Uterus (tissue), 3 donors: ENCODE measurements at regions not wholly inside any gene's neighbourhood (a gene's known extent, or its start where the extent isn't known, plus 50 kb on each side); places are given as distances from the start of the nearest gene placed in this dataset.

ENCODE experiments used
- DNase-seq, 2 donors: peaks; one replicate each; pipeline ENCODE4 v3.0.0-alpha.2; 2019 to 2020
- H3K27ac ChIP-seq, 2 donors: fragments of 200-600 bp; sonication (generic); 1 replicate in 1 of 2; 2 replicates in 1 of 2; pipeline ENCODE4 v1.5.1; 2016 to 2018
- H3K27me3 ChIP-seq, 2 donors: fragments of 200-600 bp; sonication (generic); one replicate each; pipeline ENCODE4 v1.5.1; 2018 to 2019; ENCODE audit warnings: control low read depth in 1 of 2
- H3K36me3 ChIP-seq, 2 donors: fragments of 200-600 bp; sonication (generic); one replicate each; pipeline ENCODE4 v1.5.1; 2019; ENCODE audit warnings: control low read depth in 1 of 2
- H3K4me1 ChIP-seq, 2 donors: fragments of 200-600 bp; sonication (generic); one replicate each; pipeline ENCODE4 v1.5.1; 2018 to 2019; ENCODE audit warnings: control low read depth in 1 of 2
- H3K4me3 ChIP-seq, 2 donors: fragments of 200-600 bp; sonication (generic); 1 replicate in 1 of 2; 2 replicates in 1 of 2; pipeline ENCODE4 v1.5.1; 2018 to 2019; ENCODE audit warnings: mild to moderate bottlenecking in 1 of 2
- H3K9me3 ChIP-seq, 2 donors: fragments of 200-600 bp; sonication (generic); one replicate each; pipeline ENCODE4 v1.5.1; 2019; ENCODE audit warnings: control low read depth in 1 of 2
- POLR2A ChIP-seq, 2 donors: fragments of 450-650 bp; IDR thresholded peaks; one replicate each; pipeline ENCODE4 v1.6.1; 2016; ENCODE audit warnings: antibody characterized with exemption in 2 of 2, mild to moderate bottlenecking in 1 of 2, moderate library complexity in 1 of 2
- intact Hi-C: fragments of 100-400 bp; cut with DNase I; formaldehyde crosslinking; loops from one replicate; pipeline ENCODE4 v1.15.1; 2023; ENCODE audit warnings: low total_unique reads
- TF ChIP-seq, protein P1 (sequence below), 4 experiments: fragments of 200-600 bp in 2 of 4; fragments of 450-650 bp in 2 of 4; sonication (generic) in 2 of 4; IDR thresholded peaks; one replicate each; pipeline ENCODE4 v1.5.1; 2016 to 2019; ENCODE audit warnings: antibody characterized with exemption in 4 of 4, mild to moderate bottlenecking in 2 of 4, moderate library complexity in 1 of 4
- donor health status: DM: yes; HTN: yes; CAD: no.

DNA sequence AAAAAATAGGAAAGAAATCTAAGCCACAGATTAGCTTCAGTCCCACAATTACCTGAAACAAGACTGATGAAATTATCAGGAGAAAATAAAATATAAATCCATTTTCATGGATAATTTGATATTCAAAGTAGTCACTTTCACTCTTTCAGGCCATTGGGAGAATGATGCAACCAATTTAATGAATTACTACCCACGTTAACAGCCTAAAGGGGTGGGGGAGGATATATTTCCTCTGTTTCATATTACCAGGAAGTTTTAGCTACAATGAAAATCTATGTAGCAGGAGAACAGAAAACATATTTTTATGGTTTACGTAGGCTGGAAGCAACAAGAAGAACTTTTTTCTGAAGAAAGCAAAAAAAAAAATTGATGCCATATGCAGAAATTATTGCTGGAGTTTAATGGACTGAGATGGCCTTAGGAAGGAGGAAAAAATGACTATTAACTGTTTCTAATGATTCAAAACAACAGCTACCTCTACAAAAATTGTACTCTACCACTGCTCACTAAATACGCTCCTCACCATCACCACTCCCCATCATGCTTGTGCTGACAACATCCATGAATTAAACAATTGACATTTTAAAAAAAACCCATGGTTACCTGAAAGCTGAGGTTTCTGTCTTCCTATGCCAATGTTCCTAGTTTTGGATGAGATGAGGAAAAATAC lies 100.9 kb downstream of the CXXC4 start:
- Histone ChIP-seq H3K27ac (no peak overlapping the region), H3K4me3 (no peak overlapping the region), H3K27me3 (no peaks in the 10 kb centered on the region), H3K9me3 (no peaks in the 10 kb centered on the region), H3K36me3 (no peaks in the 10 kb centered on the region), H3K4me1 (no peaks in the 10 kb centered on the region)
- no peak for DNase-seq
- TF ChIP-seq, protein P1, sequence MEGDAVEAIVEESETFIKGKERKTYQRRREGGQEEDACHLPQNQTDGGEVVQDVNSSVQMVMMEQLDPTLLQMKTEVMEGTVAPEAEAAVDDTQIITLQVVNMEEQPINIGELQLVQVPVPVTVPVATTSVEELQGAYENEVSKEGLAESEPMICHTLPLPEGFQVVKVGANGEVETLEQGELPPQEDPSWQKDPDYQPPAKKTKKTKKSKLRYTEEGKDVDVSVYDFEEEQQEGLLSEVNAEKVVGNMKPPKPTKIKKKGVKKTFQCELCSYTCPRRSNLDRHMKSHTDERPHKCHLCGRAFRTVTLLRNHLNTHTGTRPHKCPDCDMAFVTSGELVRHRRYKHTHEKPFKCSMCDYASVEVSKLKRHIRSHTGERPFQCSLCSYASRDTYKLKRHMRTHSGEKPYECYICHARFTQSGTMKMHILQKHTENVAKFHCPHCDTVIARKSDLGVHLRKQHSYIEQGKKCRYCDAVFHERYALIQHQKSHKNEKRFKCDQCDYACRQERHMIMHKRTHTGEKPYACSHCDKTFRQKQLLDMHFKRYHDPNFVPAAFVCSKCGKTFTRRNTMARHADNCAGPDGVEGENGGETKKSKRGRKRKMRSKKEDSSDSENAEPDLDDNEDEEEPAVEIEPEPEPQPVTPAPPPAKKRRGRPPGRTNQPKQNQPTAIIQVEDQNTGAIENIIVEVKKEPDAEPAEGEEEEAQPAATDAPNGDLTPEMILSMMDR (IDR thresholded peaks at IDR 0.05) = no peak
- no peak for TF ChIP-seq POLR2A (IDR thresholded peaks at IDR 0.05)
- intact Hi-C loops = no loop called here

DNA sequence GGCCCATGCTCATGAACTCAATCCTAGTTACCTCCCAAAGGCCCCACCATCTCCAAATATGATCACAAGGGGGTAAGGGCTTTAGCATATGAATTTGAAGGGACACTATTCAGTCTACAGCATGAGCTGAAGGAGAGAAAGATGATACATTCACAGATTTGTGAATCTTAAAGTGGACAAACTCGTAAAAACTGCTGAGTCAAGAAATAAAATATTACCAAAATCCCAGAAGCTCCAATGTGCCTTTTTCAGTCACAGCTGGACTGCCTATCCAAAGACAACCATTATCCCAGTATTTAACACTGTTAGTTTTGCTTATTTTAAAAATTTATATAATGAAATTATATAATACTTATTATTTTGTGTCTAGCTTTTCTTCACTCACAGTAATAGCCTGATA lies 109.0 kb downstream of the CXXC4 start:
- H3K9me3 ChIP-seq = no peaks in the 10 kb centered on the region

DNA sequence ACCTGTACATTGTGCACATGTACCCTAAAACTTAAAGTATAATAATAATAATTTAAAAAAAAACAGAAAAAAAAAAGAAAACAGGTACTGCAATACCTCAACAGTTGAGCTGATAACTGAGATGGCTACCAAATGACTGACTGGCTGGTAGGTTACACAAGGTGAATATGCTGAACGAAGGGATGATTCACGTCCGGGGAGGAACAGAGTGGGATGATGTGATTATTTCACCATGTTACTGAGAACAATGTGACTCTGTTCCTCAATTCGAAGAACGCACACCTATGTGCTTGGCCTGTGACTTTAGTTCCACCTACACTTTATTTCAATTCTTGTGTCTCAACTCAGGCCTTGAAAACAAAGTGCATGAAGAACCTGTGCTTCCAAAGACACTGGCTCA lies 111.7 kb downstream of the CXXC4 start:
- Histone ChIP-seq H3K27ac (no peak overlapping the region), H3K27me3 (no peaks in the 10 kb centered on the region), H3K4me3 (no peak overlapping the region), H3K36me3 (no peaks in the 10 kb centered on the region), H3K4me1 (no peaks in the 10 kb centered on the region), H3K9me3 (no peaks in the 10 kb centered on the region)
- no peak for DNase-seq
- TF ChIP-seq POLR2A (IDR thresholded peaks at IDR 0.05) = no peak
- TF ChIP-seq, protein P1 (IDR thresholded peaks at IDR 0.05) = no peak
- intact Hi-C loops = no loop called here

More for the DNA sequence above, 109.0 kb downstream of the CXXC4 start:
- Histone ChIP-seq H3K4me1 (no peaks in the 10 kb centered on the region), H3K27ac (no peak overlapping the region), H3K4me3 (no peak overlapping the region), H3K27me3 (no peaks in the 10 kb centered on the region), H3K36me3 (no peaks in the 10 kb centered on the region)
- intact Hi-C loops = no loop called here
- no peak for TF ChIP-seq POLR2A (IDR thresholded peaks at IDR 0.05)
- TF ChIP-seq, protein P1 (IDR thresholded peaks at IDR 0.05) = no peak
- no peak for DNase-seq

DNA sequence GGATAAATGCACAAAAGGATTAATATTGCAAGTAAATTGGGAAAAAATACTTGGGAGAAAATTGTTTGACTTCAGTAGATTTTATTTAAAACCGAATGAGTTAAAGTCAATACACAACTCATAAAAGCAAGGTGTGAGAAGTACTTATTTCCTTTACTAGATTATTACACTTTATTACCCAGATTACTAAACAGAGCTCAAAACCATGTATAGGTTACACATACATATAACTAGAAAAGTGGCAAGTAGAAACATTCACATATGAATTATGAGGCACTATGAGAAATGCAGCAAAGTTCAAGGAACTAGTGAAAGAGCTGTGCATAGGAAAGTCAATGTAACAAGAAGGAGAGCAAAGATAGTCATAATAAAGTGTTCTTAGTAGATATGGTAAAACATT lies 113.0 kb downstream of the CXXC4 start:
- no peak for TF ChIP-seq POLR2A (IDR thresholded peaks at IDR 0.05)
- TF ChIP-seq, protein P1 (IDR thresholded peaks at IDR 0.05) = no peak
- no peak overlapping the region for H3K27ac ChIP-seq
- no peak for DNase-seq
- H3K4me1 ChIP-seq = no peaks in the 10 kb centered on the region
- no peaks in the 10 kb centered on the region for H3K9me3 ChIP-seq
- intact Hi-C loops = no loop called here
- H3K27me3 ChIP-seq = no peaks in the 10 kb centered on the region
- H3K36me3 ChIP-seq = no peaks in the 10 kb centered on the region
- no peak overlapping the region for H3K4me3 ChIP-seq

DNA sequence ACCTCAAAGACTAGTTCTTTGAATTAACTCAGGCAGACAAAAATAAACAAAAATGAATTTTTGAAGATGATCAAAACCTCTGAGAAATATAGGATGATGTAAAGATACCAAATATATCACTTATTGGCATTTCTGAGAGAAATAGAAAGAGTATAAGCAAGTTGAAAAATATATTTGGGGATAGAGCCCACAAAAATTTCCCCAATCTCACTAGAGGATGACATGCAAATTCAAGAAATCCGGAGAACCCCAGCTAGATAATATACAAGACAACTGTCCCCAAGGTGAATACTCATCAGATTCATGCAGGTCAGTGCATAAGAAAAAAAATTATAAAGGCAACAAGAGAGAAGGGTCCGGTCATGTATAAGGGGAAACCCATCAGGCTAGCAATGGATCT lies 129.1 kb downstream of the CXXC4 start:
- no peak for DNase-seq
- Histone ChIP-seq H3K4me3 (no peak overlapping the region), H3K9me3 (no peaks in the 10 kb centered on the region), H3K27ac (no peak overlapping the region), H3K27me3 (no peaks in the 10 kb centered on the region), H3K4me1 (no peaks in the 10 kb centered on the region), H3K36me3 (no peaks in the 10 kb centered on the region)
- intact Hi-C loops = no loop called here
- no peak for TF ChIP-seq POLR2A (IDR thresholded peaks at IDR 0.05)
- TF ChIP-seq, protein P1 (IDR thresholded peaks at IDR 0.05) = no peak
